ENCODE measurements at regions not wholly inside any gene's neighbourhood (a gene's known extent, or its start where the extent isn't known, plus 50 kb on each side); places are given as distances from the start of the nearest gene placed in this dataset.

DNA sequence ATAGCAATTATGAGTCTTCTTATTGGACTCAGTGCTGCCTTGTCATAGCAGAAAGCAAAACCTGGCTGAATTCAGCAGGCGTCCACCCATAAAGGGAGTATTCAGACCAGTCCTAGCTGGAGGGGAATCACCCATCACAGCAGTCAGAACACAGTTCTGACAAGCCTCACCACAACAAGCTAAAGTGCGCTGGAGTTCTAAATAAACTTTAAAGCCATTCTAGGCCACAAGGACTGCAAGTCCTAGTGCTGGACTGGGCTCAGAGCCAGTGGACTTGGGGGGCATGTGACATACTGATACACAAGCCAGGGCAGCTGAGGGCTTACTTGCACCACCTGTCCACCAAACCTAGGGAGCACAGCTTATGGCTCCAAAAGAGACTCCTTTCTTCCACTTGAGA is 115.3 kb upstream of the PCSK5 start:
- H3K4me3 Mint-ChIP-seq = no peak overlapping the region
- no peak for ATAC-seq (ENCODE audit: poor library complexity)
- Histone ChIP-seq H3K4me3 (ENCODE audit: low read length) (no peak overlapping the region), H3K27ac (ENCODE audit: low read depth in 1 of 2, low read length in 2 of 2) (no peak overlapping the region), H3K9me3 (ENCODE audit: control insufficient read depth in 1 of 2, insufficient read depth in 1 of 2, low read length in 2 of 2) (no peaks in the 10 kb centered on the region), H3K4me1 (ENCODE audit: insufficient read depth, low read length) (no peaks in the 10 kb centered on the region), H3K36me3 (ENCODE audit: insufficient read depth, low read length) (no peaks in the 10 kb centered on the region), H3K27me3 (ENCODE audit: control insufficient read depth in 1 of 2, insufficient read depth in 2 of 2, low read length in 2 of 2) (no peaks in the 10 kb centered on the region)
- intact Hi-C loops (cut with DNase I, micrococcal nuclease) = no loop called here
- TF ChIP-seq, protein P1, sequence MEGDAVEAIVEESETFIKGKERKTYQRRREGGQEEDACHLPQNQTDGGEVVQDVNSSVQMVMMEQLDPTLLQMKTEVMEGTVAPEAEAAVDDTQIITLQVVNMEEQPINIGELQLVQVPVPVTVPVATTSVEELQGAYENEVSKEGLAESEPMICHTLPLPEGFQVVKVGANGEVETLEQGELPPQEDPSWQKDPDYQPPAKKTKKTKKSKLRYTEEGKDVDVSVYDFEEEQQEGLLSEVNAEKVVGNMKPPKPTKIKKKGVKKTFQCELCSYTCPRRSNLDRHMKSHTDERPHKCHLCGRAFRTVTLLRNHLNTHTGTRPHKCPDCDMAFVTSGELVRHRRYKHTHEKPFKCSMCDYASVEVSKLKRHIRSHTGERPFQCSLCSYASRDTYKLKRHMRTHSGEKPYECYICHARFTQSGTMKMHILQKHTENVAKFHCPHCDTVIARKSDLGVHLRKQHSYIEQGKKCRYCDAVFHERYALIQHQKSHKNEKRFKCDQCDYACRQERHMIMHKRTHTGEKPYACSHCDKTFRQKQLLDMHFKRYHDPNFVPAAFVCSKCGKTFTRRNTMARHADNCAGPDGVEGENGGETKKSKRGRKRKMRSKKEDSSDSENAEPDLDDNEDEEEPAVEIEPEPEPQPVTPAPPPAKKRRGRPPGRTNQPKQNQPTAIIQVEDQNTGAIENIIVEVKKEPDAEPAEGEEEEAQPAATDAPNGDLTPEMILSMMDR (IDR thresholded peaks at IDR 0.05) = no peak
- no peaks in the 10 kb centered on the region for H3K9me3 Mint-ChIP-seq
- no peaks in the 10 kb centered on the region for H3K4me1 Mint-ChIP-seq (ENCODE audit: low read depth)
- H3K27ac Mint-ChIP-seq = no peak overlapping the region
- DNase-seq = no peak
- POLR2A ChIA-PET = no interaction called here
- H3K36me3 Mint-ChIP-seq (ENCODE audit: low read depth) = no peaks in the 10 kb centered on the region
- peaks cover 5% of the 10 kb centered on the region for H3K27me3 Mint-ChIP-seq
- CTCF ChIA-PET = no interaction called here

DNA sequence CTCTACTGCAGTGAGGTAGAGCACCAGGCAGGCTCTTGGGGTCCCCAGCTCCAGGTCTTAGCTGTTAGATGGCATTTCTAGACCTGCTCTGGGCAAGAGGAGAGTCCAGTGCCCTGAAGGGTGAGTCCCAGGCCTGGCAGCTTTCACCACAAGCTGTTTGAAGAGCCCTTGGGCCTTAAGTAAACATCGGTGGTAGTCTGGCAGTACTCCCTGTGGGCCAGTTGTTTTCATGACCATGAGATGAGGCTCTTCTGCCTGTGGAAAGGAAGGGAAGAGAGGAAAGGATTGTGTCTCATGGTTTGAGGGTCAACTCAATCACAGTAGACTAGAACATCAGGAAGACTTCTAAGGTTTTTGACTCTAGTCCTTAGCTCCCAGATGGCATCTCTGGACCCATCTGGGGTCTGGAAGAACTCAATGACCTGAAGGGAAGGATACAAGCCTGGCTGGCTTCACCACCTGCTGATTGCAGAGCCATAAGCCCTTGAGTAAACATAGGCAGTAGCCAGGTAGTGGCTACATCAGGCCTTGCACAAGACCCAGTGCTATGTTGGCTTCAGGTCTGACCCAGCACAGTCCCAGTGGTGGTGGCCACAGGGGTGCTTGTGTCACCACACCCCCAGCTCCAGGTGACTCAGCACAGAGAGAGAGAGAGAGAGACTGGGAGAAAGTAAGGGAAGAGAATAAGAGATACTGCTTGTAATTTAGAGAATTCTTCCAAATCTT is 114.3 kb upstream of the PCSK5 start:
- Mint-ChIP-seq H3K36me3 (ENCODE audit: low read depth) (no peaks in the 10 kb centered on the region), H3K27me3 (peaks cover 5% of the 10 kb centered on the region), H3K4me3 (no peak overlapping the region), H3K27ac (no peak overlapping the region), H3K9me3 (no peaks in the 10 kb centered on the region), H3K4me1 (ENCODE audit: low read depth) (no peaks in the 10 kb centered on the region)
- ChIA-PET CTCF (interaction anchor here (0.5 kb wide), 1 partner anchor 526 kb away, joined by 3 read pairs; no protein-coding TSS in a partner anchor), POLR2A (no interaction called here)
- Histone ChIP-seq H3K4me1 (ENCODE audit: insufficient read depth, low read length) (no peaks in the 10 kb centered on the region), H3K4me3 (ENCODE audit: low read length) (no peak overlapping the region), H3K27ac (ENCODE audit: low read depth in 1 of 2, low read length in 2 of 2) (no peak overlapping the region), H3K9me3 (ENCODE audit: control insufficient read depth in 1 of 2, insufficient read depth in 1 of 2, low read length in 2 of 2) (no peaks in the 10 kb centered on the region), H3K27me3 (ENCODE audit: control insufficient read depth in 1 of 2, insufficient read depth in 2 of 2, low read length in 2 of 2) (no peaks in the 10 kb centered on the region), H3K36me3 (ENCODE audit: insufficient read depth, low read length) (no peaks in the 10 kb centered on the region)
- intact Hi-C loops (cut with DNase I, micrococcal nuclease) = no loop called here
- TF ChIP-seq, protein P1 (IDR thresholded peaks at IDR 0.05) = no peak
- no peak for ATAC-seq (ENCODE audit: poor library complexity)
- DNase-seq = no peak

GRCh38 chr9:75780185-75780584 is 110.3 kb upstream of the PCSK5 start:
- POLR2A ChIA-PET = no interaction called here
- CTCF ChIA-PET = no interaction called here
- Mint-ChIP-seq H3K4me1 (ENCODE audit: low read depth) (no peaks in the 10 kb centered on the region), H3K36me3 (ENCODE audit: low read depth) (no peaks in the 10 kb centered on the region), H3K27ac (no peak overlapping the region), H3K4me3 (no peak overlapping the region), H3K27me3 (peaks cover 5% of the 10 kb centered on the region), H3K9me3 (peaks cover 2% of the 10 kb centered on the region)
- TF ChIP-seq, protein P1 (IDR thresholded peaks at IDR 0.05) = no peak
- intact Hi-C loops (cut with DNase I, micrococcal nuclease) = no loop called here
- Histone ChIP-seq H3K36me3 (ENCODE audit: insufficient read depth, low read length) (no peaks in the 10 kb centered on the region), H3K27me3 (ENCODE audit: control insufficient read depth in 1 of 2, insufficient read depth in 2 of 2, low read length in 2 of 2) (no peaks in the 10 kb centered on the region), H3K4me1 (ENCODE audit: insufficient read depth, low read length) (no peaks in the 10 kb centered on the region), H3K9me3 (ENCODE audit: control insufficient read depth in 1 of 2, insufficient read depth in 1 of 2, low read length in 2 of 2) (no peaks in the 10 kb centered on the region), H3K27ac (ENCODE audit: low read depth in 1 of 2, low read length in 2 of 2) (no peak overlapping the region), H3K4me3 (ENCODE audit: low read length) (no peak overlapping the region)
- DNase-seq (no peak), ATAC-seq (ENCODE audit: poor library complexity) (no peak)

All from CD4-positive, alpha-beta T cell (primary cell).